ENCODE measurements at regions not wholly inside any gene's neighbourhood (a gene's known extent, or its start where the extent isn't known, plus 50 kb on each side); places are given as distances from the start of the nearest gene placed in this dataset.

GRCh38 chr14:30357791-30358190, 201.2 kb upstream of the G2E3 start:
- no peak for TF ChIP-seq CTCF (IDR thresholded peaks at IDR 0.05)
- no peak for TF ChIP-seq EP300 (IDR thresholded peaks at IDR 0.05)

Data from ovary (tissue), 3 donors.